GM23338 (cell line): ENCODE measurements at regions not wholly inside any gene's neighbourhood (a gene's known extent, or its start where the extent isn't known, plus 50 kb on each side); places are given as distances from the start of the nearest gene placed in this dataset.

ENCODE experiments used
- JUNB ChIP-seq: IDR thresholded peaks from one replicate; pipeline ENCODE4 v1.6.1; 2016; ENCODE audit warnings: antibody characterized with exemption; ENCODE audit not compliant: unreplicated experiment
- POLR2AphosphoS5 ChIP-seq: IDR thresholded peaks from 2 replicates; pipeline ENCODE4 v1.6.1; 2016; ENCODE audit warnings: antibody characterized with exemption, low read depth
- TF ChIP-seq, protein P1 (sequence below), 2 experiments: fragments of 200-600 bp in 1 of 2; sonication (generic) in 1 of 2; conservative IDR thresholded peaks; 2 replicates each; pipeline versions ENCODE4 v1.5.1 to v1.6.1; 2016 to 2017; ENCODE audit warnings: antibody characterized with exemption in 2 of 2, low read depth in 2 of 2, mild to moderate bottlenecking in 2 of 2, moderate library complexity in 1 of 2
- TF ChIP-seq, protein P2 (sequence below): IDR thresholded peaks from one replicate; pipeline ENCODE4 v1.6.1; 2018; ENCODE audit warnings: antibody characterized with exemption; ENCODE audit not compliant: unreplicated experiment
- TF ChIP-seq, protein P3 (sequence below): IDR thresholded peaks from 2 replicates; pipeline ENCODE4 v1.6.1; 2016; ENCODE audit warnings: antibody characterized with exemption

DNA sequence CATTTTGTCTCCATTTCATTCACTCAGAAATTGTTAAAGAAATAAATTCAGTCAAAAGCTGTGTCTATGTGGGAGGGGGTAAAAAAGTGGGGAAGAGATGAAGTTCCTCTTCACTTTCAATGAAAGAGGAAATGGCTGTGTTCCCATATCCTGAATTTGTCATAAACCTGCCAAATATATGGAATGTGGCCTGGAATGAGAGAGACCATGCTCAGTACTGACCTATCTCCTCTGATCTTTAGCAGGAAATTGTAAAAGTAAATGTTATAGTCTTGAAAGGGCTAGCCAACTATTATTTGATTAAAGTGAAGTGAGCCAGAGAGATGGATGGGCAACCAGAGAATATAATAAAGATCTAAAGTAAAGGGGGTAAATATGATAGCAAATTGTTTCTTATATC, 130.3 kb upstream of the C21orf91 start:
- TF ChIP-seq JUNB, result no peak
- TF ChIP-seq, protein P1, sequence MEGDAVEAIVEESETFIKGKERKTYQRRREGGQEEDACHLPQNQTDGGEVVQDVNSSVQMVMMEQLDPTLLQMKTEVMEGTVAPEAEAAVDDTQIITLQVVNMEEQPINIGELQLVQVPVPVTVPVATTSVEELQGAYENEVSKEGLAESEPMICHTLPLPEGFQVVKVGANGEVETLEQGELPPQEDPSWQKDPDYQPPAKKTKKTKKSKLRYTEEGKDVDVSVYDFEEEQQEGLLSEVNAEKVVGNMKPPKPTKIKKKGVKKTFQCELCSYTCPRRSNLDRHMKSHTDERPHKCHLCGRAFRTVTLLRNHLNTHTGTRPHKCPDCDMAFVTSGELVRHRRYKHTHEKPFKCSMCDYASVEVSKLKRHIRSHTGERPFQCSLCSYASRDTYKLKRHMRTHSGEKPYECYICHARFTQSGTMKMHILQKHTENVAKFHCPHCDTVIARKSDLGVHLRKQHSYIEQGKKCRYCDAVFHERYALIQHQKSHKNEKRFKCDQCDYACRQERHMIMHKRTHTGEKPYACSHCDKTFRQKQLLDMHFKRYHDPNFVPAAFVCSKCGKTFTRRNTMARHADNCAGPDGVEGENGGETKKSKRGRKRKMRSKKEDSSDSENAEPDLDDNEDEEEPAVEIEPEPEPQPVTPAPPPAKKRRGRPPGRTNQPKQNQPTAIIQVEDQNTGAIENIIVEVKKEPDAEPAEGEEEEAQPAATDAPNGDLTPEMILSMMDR (conservative IDR thresholded peaks at IDR 0.05; ENCODE audit: low read depth in 2 of 2), result no peak
- no peak for TF ChIP-seq POLR2AphosphoS5
- TF ChIP-seq, protein P2, sequence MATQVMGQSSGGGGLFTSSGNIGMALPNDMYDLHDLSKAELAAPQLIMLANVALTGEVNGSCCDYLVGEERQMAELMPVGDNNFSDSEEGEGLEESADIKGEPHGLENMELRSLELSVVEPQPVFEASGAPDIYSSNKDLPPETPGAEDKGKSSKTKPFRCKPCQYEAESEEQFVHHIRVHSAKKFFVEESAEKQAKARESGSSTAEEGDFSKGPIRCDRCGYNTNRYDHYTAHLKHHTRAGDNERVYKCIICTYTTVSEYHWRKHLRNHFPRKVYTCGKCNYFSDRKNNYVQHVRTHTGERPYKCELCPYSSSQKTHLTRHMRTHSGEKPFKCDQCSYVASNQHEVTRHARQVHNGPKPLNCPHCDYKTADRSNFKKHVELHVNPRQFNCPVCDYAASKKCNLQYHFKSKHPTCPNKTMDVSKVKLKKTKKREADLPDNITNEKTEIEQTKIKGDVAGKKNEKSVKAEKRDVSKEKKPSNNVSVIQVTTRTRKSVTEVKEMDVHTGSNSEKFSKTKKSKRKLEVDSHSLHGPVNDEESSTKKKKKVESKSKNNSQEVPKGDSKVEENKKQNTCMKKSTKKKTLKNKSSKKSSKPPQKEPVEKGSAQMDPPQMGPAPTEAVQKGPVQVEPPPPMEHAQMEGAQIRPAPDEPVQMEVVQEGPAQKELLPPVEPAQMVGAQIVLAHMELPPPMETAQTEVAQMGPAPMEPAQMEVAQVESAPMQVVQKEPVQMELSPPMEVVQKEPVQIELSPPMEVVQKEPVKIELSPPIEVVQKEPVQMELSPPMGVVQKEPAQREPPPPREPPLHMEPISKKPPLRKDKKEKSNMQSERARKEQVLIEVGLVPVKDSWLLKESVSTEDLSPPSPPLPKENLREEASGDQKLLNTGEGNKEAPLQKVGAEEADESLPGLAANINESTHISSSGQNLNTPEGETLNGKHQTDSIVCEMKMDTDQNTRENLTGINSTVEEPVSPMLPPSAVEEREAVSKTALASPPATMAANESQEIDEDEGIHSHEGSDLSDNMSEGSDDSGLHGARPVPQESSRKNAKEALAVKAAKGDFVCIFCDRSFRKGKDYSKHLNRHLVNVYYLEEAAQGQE, result no peak
- TF ChIP-seq, protein P3, sequence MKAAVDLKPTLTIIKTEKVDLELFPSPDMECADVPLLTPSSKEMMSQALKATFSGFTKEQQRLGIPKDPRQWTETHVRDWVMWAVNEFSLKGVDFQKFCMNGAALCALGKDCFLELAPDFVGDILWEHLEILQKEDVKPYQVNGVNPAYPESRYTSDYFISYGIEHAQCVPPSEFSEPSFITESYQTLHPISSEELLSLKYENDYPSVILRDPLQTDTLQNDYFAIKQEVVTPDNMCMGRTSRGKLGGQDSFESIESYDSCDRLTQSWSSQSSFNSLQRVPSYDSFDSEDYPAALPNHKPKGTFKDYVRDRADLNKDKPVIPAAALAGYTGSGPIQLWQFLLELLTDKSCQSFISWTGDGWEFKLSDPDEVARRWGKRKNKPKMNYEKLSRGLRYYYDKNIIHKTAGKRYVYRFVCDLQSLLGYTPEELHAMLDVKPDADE, result no peak
